ENCODE measurements at regions not wholly inside any gene's neighbourhood (a gene's known extent, or its start where the extent isn't known, plus 50 kb on each side); places are given as distances from the start of the nearest gene placed in this dataset.

DNA sequence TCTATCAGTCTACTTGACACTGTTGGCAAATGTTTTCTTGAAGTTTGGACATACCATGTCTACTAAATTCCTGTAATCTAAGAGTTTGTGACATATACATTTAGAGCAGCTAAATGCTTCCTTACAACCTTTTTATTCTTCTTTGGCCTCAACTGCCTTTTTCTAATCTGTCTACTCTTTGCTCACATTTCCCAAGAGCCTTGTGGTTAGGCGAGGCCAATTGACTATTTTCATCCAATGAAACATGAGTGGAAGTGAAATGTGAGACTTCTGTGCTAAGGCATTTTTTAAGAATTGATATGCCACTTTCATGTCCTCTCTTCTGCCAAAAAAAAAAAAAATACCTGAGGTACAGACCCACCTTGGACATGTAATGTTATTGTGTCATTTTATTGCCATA is 158.2 kb upstream of the MCHR2 start:
- in situ Hi-C loops (cut with HindIII; ENCODE audit: low sequenced_read_pairs) = no loop called here

DNA sequence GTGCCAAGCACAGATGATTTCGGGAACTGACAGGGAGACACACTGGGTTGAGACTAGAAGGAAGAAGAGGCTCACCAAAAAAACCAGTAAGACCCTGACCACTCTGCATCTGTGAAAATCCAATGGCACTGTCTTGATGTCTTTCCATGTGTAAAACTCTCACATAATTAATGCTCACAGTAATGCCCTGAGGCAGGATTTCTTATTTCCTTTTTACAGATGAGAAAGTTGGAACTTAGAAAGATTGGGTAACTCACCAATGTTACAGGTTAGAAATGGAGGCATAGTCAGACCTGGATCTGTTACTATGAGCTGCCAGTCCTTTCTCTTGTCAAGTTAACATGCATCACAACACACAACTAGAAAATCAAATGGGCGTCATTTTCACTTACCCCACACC is 151.0 kb upstream of the MCHR2 start:
- in situ Hi-C loops (cut with HindIII; ENCODE audit: low sequenced_read_pairs) = no loop called here

DNA sequence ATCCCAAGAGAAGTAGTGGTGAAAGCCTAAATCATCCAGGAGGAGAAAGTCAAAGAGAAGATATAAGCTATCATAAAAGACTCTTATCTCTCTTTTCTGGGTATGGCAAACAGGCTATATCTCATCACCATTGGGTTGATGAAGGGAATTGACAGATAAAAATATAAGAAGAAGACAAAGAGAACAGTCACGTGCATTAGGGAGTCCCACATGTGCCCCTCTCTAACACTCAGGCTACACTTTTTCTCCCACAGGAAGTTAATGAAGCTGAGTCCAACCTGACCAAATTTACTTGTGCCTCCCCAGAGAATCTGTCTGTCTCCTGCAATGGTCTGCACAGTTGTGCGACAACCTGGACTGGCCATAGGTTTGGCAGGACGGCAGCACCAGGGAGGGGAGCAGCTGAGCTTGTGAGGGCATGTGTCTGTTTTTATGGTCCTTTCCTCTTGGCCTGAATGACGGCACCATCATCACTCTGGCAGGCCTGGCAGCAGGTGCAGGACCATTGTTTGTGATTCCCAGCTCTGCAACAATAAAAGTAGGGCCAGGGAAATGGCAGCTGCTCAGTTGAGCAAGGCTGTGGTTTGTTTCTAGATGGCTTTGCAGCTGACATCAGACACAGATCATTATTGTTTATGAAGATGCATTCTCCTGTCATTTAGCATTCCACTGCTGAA is 144.5 kb upstream of the MCHR2 start:
- in situ Hi-C loops (cut with HindIII; ENCODE audit: low sequenced_read_pairs) = no loop called here

DNA sequence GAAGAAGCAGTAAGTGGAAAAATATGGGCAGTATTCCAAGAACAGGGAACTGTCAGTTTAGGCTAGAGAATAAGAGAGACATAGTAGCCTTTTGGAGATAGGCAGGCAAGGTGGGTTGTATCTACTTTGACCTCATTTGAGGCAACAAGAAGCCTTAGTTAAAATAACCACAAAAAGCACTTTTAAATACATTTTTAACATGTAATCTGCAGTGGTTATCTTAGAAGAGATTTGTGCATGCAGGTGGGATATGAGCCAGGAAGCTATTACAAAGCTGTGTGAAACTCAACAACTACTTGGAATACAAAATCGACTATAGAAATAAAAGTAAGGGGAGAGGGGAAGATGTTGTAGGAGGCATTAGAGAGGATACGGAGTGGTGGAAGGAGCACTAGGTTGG is 143.7 kb upstream of the MCHR2 start:
- in situ Hi-C loops (cut with HindIII; ENCODE audit: low sequenced_read_pairs) = no loop called here

DNA sequence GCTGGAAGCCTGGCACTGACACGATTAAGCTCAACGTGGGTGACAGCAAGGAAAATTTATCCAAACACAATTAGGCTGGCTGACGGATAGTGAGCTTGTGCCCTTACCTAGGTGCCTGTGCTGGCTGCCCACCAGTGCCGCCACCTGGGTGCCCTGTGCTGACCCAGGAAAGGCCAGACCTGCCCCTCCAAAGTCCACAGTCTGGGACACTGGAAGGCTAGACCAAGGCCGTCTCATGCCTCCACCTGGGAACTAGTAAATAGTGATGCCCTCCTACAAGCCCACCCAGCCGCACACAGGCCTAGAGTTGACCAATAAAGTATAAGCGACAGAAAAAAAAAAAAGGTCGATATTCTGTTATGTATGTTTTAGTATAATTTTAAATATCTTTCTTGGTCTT is 142.6 kb upstream of the MCHR2 start:
- in situ Hi-C loops (cut with HindIII; ENCODE audit: low sequenced_read_pairs) = no loop called here

DNA sequence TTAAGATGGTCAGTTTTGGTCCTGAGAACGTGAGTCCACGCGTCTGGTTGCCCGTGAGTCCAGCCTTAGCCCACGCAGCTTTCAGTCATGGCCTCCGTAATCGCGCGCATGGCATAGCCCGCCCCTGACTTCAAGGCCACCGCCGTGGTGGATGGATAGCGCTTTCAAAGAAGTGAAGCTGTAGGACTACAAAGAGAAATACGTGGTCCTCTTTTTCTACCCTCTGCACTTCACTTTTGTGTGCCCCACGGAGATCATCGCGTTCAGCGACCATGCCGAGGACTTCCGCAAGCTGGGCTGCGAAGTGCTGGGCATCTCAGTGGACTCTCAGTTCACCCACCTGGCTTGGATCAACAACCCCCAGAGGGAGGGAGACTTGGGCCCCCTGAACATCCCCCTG is 142.0 kb upstream of the MCHR2 start:
- in situ Hi-C loops (cut with HindIII; ENCODE audit: low sequenced_read_pairs) = no loop called here

DNA sequence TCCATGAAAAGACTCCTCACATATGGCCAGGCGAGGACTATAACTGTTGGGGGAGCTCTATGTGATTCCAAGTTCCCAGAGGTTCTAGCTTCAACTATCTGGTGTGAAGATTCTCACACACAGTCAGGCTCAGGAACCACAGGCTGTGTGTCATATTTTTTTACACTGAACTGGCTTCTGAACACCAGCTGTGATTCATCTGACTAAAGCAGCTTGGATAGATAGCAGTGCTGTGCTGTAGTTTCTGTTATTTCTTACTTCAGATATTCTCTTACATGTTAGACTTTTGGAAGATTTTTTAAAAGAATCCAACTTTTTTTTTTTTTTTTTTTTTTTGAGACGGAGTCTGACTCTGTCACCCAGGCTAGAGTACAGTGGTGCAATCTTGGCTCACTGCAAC is 140.7 kb upstream of the MCHR2 start:
- in situ Hi-C loops (cut with HindIII; ENCODE audit: low sequenced_read_pairs) = no loop called here

DNA sequence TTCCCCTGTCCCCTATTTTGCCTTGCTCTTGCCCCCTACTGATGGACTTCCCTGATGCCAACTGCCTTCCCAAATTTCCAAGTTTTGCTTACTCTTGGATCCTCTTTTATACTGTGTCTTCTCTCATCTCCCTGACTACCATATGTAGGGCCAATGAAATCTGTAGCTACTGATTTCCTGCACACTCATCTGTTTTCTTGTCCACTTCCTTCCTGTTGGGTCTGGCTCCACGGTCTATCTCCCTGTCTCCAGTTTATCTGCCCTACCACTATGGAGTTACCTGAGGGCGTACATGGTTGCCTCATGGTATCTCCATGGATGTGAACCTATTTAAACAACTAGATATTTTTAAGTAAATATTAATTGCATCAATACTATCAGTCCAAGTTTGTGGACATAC is 140.3 kb upstream of the MCHR2 start:
- in situ Hi-C loops (cut with HindIII; ENCODE audit: low sequenced_read_pairs) = no loop called here

DNA sequence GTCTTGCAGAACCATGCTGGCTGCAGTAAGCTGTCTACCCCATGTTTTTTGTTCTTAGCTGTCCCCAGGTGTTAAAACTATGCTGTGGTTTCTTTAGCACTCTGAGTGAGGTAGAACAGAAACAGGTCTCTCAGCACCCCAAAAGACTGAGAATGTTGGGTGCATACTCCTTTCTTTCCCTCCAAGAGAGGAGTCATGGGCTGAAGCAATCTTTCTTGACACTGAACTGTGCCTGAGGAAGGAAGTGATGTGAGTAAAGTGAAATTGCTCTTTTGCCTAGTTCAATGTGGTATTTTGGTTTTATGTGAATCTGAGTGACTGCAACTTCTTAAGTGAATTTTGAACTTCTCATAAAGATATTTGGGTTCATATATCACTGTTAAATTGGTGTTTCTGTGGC is 138.0 kb upstream of the MCHR2 start:
- in situ Hi-C loops (cut with HindIII; ENCODE audit: low sequenced_read_pairs) = no loop called here

DNA sequence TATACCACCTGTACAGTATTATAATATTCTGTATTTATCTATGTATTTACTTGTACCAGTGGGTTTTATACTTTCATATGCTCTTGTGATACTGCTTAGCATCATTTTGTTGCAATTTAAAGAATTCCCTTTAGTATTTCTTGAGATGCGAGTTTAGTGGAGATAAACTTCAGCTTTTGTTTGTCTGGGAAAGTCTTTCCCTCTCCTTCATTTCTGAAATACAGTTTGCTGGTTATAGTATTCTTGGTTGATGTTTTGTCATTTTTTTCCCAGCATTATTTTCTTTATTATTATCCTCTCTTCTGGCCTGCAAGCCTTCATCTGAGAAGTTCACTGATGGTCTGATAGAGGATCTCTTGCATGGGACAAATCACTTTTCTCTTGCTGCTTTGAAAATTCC is 136.6 kb upstream of the MCHR2 start:
- in situ Hi-C loops (cut with HindIII; ENCODE audit: low sequenced_read_pairs) = no loop called here

DNA sequence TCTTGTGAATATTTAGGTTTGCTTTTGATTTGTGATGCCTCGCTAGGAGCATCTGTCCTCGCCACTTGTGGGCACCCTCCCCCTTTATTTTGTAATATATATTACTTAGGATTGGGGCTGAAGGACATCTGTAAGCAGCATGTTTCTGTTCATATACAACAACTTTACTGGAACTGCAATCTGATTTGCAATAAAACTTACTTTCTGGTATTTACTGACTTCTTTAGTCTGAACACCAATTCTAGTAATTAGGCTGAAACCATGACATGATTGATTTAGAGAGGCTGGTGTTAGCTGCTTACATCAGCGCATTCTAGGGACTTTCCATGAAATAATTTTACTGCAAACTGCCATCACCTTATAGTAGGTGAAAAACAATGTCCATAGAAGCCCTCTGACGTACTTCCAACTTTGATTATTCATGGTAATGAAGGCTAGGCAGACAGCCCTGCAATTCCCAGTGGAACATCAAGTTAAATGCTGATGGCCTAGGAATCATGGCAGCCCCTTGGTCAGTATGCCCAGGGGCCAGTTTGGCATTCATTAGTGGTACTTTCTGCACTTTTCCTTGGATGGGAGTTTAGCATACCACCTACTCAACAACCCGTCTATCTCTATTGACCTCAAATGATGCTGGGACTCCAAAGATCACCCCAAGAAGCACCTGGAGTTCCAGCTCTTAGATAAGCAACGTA is 132.9 kb upstream of the MCHR2 start:
- in situ Hi-C loops (cut with HindIII; ENCODE audit: low sequenced_read_pairs) = no loop called here

DNA sequence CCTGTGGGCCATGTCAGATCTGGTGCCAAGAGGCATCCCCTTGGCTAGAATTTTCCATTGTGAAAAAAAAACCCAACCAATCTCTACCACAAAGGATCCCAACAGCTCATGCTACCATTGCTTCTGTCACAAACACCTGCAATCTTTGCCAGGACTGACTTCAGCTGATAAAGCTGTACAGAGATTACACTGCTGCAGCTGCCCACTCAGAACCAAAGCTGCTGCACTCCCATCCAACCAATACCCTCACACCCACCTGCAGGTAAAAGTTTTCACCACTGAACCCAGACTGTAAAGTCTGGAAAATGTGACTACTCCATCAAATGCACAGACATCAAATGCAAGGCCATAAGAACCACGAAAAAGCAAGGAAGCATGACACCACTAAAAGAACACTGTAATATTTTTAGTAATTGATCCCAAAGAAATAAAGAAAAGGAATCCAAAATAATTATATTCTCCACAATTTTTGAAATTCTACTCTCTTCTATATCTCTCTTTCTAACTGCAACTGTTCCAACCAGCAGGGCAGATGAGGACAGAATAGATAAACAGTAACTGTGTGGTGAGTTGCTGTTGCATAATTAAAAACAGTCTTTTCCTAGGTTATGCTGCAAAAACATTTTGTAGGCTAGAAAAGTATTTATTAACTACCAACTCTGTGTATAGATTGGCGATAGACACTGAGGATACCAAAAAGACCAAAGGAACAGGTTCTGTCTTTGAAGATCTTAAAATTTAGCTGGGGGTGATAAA is 128.0 kb upstream of the MCHR2 start:
- in situ Hi-C loops (cut with HindIII; ENCODE audit: low sequenced_read_pairs) = loop anchor here (25.0 kb wide), 1 partner anchor 515 kb away; no protein-coding TSS in a partner anchor

DNA sequence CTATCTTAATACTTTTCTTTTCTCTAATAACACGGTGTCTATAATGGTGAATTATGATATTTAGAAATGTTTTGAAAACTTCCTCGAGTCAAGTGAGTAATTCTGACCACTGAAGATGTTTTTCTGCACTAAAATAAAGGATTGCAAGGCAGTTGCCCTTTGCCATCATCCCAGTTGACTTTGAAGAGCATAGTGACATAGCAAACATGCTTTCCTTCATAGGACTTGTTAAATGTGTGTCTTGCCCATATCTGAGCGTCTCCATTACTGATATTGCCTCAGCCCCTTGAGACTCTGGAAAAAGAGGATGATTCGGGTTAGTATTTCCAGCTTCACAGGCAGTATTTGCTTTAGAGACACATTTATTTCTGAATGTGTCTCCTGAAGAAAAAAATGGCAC is 125.2 kb upstream of the MCHR2 start:
- in situ Hi-C loops (cut with HindIII; ENCODE audit: low sequenced_read_pairs) = loop anchor here (5.0 to 25.0 kb wide), 3 partner anchors 53 to 518 kb away; partner anchors contain the start of gene SIM1

DNA sequence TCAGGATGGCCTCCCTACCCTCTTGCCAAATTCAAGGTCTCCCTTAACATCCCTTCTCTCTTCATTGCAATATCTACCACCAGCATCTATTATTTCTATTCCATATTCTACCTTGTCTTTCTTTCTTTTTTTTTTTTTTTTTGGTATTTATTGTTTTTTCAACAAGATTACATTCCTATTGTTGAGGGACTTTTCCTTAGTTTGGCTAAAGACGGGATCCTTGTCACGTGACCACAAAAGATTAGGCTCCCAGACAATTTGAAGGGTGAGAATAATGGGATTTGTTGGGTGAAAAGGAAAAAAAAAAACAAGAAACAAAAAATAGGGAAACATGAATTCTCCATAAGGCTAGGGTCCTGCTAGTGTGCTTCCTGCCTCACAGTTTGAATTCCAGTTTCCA is 124.3 kb upstream of the MCHR2 start:
- in situ Hi-C loops (cut with HindIII; ENCODE audit: low sequenced_read_pairs) = loop anchor here (5.0 to 25.0 kb wide), 3 partner anchors 54 to 519 kb away; partner anchors contain the start of gene SIM1

DNA sequence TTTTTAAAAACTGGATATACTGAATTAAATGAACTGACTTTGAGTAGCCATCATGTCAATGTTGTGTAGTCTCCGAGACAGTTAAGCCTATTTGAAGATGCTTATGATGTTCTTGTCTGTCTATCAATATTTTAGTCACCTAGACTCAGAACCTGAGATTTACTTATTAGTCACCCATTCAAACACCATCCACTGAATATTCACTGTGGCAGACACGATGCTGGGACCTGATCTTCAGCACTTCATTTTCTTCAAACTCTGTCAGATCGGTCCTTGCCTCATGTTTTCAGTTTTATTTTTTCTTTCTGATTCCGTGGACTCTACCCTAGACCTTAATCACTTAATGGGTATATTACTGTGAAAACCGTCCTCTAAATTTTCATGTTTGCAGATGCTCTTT is 123.7 kb upstream of the MCHR2 start:
- in situ Hi-C loops (cut with HindIII; ENCODE audit: low sequenced_read_pairs) = loop anchor here (5.0 to 25.0 kb wide), 3 partner anchors 55 to 520 kb away; partner anchors contain the start of gene SIM1

DNA sequence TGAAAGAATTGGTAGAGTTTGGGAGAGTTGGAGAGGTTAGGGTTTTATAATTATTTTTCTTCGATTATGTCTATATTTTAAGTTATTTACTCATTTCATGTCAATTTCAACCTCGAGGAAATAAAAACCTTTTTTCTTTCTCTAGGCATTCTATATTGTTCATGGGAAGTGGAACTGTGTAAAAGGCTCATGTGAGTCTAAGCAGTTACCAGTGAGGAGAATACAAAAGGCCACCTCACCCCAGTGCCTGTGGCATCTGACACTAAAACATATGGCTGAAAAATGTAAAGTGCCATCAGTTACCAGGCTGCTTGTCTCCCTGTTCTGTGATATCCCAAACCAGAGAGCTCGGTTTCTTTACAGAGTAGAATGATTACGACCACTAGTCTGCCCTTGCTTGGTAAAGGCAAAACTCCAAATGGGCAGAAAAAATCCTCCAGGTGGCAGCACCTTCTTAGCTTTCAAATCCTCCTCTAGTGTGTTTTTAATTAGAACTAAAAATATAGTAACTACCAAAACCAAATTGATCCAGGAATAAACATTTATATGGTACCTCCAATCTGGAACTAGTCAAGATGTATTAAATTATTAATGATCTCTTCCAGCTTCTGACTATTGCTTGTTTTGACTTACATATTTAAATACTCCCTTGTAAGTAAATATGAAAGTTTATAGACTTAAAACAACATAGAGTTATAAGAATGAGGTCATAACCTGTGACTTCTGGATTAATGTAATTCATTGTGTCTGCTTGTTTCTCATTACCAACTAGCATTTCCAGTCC is 122.6 kb upstream of the MCHR2 start:
- in situ Hi-C loops (cut with HindIII; ENCODE audit: low sequenced_read_pairs) = loop anchor here (5.0 to 25.0 kb wide), 3 partner anchors 56 to 521 kb away; partner anchors contain the start of gene SIM1

DNA sequence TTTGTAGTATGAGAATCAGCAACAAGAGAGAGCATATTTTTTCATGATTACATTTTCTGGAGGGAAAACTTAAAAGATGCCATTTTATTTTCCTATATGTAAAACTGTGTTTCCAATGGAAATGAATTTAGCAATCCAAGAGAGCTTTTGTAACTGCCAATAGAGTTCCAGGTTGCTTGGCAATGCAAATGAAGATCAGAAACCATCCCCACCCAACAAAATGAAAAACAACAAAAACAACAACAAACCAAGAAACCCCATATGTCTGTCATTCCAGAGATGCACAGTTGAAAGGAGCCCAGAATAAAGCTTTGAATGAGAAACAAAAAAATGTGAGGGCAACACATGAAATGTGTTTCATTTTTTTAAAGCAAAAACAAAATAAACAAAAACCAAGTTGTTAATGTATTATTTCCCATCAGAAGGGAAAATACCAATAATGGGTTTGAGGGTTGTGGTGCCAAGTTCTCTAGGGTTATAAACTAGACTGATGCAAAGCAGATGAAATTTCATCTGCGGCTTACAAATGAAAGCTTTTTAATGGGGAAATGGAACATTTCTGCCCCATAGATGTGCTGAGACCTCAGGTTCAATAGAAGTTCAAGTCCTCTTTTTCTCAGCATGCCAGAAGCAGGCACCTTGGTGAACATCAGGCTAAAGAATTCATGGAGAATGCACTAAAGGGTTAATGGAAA is 121.5 kb upstream of the MCHR2 start:
- in situ Hi-C loops (cut with HindIII; ENCODE audit: low sequenced_read_pairs) = loop anchor here (5.0 to 25.0 kb wide), 3 partner anchors 57 to 522 kb away; partner anchors contain the start of gene SIM1

DNA sequence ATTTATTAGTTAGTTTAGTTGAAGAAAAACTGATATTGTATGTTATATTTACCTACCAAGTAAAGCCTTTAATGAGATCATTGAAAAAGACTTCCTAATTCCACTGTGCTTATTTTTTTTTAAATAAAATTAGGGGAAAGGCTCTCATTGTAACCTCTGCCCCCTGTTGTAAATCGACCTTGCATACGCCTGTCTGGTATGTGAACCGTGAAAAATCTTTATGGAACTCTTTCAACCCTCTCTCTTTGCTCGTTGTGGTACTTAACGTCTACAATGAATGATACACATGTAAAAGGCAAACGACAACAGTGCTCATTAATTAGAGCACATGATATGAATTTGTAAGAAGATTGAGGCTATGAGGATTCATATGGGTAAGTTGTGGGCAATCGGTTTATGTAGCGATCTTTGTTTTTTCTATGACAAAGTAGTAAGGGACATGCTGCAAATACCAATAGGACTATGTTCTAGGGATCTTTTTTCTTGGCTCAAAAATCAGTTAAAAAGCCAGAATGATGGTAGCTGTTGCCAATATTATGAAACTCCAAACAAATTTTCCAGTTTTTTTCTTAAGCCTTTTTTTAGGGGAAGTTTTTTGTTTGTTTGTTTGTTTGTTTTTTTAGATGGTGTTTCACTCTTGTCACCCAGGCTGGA is 119.0 kb upstream of the MCHR2 start:
- in situ Hi-C loops (cut with HindIII; ENCODE audit: low sequenced_read_pairs) = loop anchor here (25.0 kb wide), 1 partner anchor 524 kb away; no protein-coding TSS in a partner anchor

DNA sequence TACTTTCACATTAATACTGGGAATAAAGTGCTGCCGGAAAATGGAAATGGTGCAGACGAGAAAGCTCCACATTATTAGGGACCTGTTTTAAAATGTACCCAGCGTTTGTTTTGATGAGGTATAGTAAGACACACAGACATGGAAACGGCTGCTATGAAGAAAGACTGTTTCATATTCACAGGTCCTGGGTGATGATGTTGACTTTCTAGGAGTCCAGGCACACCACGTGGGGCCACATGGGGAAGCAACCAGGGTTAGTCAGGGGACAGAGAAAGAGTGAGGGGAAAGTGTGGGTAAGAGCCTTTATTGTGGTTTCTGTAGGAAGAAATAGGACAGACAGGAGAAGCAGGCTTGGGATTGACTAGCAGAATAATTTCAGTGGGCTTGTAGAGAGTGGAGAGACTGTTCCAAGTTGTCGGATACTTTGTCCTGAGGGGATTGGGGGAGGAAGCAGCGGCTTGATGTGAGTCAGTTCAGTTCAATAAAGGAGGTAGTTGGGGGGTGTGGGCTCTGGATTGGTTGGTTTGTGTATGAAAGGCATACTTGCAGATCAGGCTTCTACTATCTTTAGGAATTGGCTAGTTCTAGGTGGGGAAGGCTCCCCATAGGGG is 112.0 kb upstream of the MCHR2 start:
- in situ Hi-C loops (cut with HindIII; ENCODE audit: low sequenced_read_pairs) = loop anchor here (25.0 kb wide), 1 partner anchor 531 kb away; no protein-coding TSS in a partner anchor

Data from endothelial cell of hepatic sinusoid (primary cell).